ENCODE measurements at regions not wholly inside any gene's neighbourhood (a gene's known extent, or its start where the extent isn't known, plus 50 kb on each side); places are given as distances from the start of the nearest gene placed in this dataset.

- TF ChIP-seq, protein P1, sequence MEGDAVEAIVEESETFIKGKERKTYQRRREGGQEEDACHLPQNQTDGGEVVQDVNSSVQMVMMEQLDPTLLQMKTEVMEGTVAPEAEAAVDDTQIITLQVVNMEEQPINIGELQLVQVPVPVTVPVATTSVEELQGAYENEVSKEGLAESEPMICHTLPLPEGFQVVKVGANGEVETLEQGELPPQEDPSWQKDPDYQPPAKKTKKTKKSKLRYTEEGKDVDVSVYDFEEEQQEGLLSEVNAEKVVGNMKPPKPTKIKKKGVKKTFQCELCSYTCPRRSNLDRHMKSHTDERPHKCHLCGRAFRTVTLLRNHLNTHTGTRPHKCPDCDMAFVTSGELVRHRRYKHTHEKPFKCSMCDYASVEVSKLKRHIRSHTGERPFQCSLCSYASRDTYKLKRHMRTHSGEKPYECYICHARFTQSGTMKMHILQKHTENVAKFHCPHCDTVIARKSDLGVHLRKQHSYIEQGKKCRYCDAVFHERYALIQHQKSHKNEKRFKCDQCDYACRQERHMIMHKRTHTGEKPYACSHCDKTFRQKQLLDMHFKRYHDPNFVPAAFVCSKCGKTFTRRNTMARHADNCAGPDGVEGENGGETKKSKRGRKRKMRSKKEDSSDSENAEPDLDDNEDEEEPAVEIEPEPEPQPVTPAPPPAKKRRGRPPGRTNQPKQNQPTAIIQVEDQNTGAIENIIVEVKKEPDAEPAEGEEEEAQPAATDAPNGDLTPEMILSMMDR (IDR thresholded peaks at IDR 0.05): no peak
- TF ChIP-seq POLR2A (IDR thresholded peaks at IDR 0.05): no peak
These were observed 150.4 kb upstream of the PCDH10 start for GRCh38 chr4:132998585-132999230.
